NCI-H526 (cell line): ENCODE measurements at regions not wholly inside any gene's neighbourhood (a gene's known extent, or its start where the extent isn't known, plus 50 kb on each side); places are given as distances from the start of the nearest gene placed in this dataset.
A peak's percentile ranks its signal among the peaks of the same experiment; 100 is the strongest.
"Not testable (repeated sequence)": the region's sequence is repeated elsewhere in the genome, so short reads cannot be mapped to it uniquely, and the experiment has no call there.

Source experiments
- DNase-seq, 2 experiments: peaks; one replicate each; lab custom pipeline; 2025; lab: John Stamatoyannopoulos, UW

- no peak for DNase-seq
Measured at GRCh38 chr2:146467425-146467824, 1377.4 kb upstream of the ACVR2A start.

GRCh38 chr2:146465460-146465859 lies 1379.4 kb upstream of the ACVR2A start:
- DNase-seq: no peak

- DNase-seq: no peak
Measured at GRCh38 chr2:146461068-146461467, 1383.8 kb upstream of the ACVR2A start.

GRCh38 chr2:146458585-146458984 lies 1386.2 kb upstream of the ACVR2A start:
- no peak for DNase-seq

GRCh38 chr2:146457221-146457620 lies 1387.6 kb upstream of the ACVR2A start:
- peak in 1 of 2 experiments; percentile 14 for DNase-seq

- no peak for DNase-seq
Measured at GRCh38 chr2:146455325-146455724, 1389.5 kb upstream of the ACVR2A start.

- DNase-seq: no peak
Measured at GRCh38 chr2:146451972-146452371, 1392.9 kb upstream of the ACVR2A start.

- DNase-seq: no peak
Measured at GRCh38 chr2:146450131-146450530, 1394.7 kb upstream of the ACVR2A start.

- DNase-seq: no peak
Measured at GRCh38 chr2:146444987-146445386, 1399.8 kb upstream of the ACVR2A start.

GRCh38 chr2:146444085-146444484 lies 1400.7 kb upstream of the ACVR2A start:
- no peak for DNase-seq

- DNase-seq: no peak
Measured at GRCh38 chr2:146438246-146438645, 1406.6 kb upstream of the ACVR2A start.

- peak; percentile 84 to 89 for DNase-seq
Measured at GRCh38 chr2:146437712-146438111, 1407.1 kb upstream of the ACVR2A start.

GRCh38 chr2:146433116-146433875 lies 1411.5 kb upstream of the ACVR2A start:
- no peak for DNase-seq

GRCh38 chr2:146429366-146429765 lies 1415.5 kb upstream of the ACVR2A start:
- DNase-seq: no peak

- no peak for DNase-seq
Measured at GRCh38 chr2:146417942-146418341, 1426.9 kb upstream of the ACVR2A start.

- DNase-seq: no peak
Measured at GRCh38 chr2:146415291-146415690, 1429.5 kb upstream of the ACVR2A start.

GRCh38 chr2:146414456-146414855 lies 1430.4 kb upstream of the ACVR2A start:
- peak; percentile 37 to 53 for DNase-seq

- peak in 1 of 2 experiments; percentile 3 for DNase-seq
Measured at GRCh38 chr2:146413086-146413610, 1431.7 kb upstream of the ACVR2A start.

- no peak for DNase-seq
Measured at GRCh38 chr2:146412625-146413024, 1432.2 kb upstream of the ACVR2A start.

- peak in 1 of 2 experiments; percentile 28 for DNase-seq
Measured at GRCh38 chr2:146405402-146406309, 1439.2 kb upstream of the ACVR2A start.

- DNase-seq: not testable (repeated sequence)
Measured at GRCh38 chr2:146403546-146404160, 1441.2 kb upstream of the ACVR2A start.

GRCh38 chr2:146392631-146393030 lies 1452.2 kb upstream of the ACVR2A start:
- DNase-seq: no peak
